IPS DF 4.7 (cell line): ENCODE measurements at regions not wholly inside any gene's neighbourhood (a gene's known extent, or its start where the extent isn't known, plus 50 kb on each side); places are given as distances from the start of the nearest gene placed in this dataset.
"Not testable (repeated sequence)": the region's sequence is repeated elsewhere in the genome, so short reads cannot be mapped to it uniquely, and the experiment has no call there.

Experiments
- DNase-seq: peaks from one replicate; pipeline ENCODE4 v3.0.0-alpha.2; 2013; ENCODE audit warnings: low spot score; ENCODE audit errors: extremely low read depth

GRCh38 chr10:21293518-21294356 lies 231.7 kb downstream of the SKIDA1 start:
- DNase-seq, result no peak

- no peak for DNase-seq
Measured at GRCh38 chr10:21292763-21293517, 232.5 kb downstream of the SKIDA1 start.

- DNase-seq, result no peak
Measured at GRCh38 chr10:21290499-21291160, 234.9 kb downstream of the SKIDA1 start.

- no peak for DNase-seq
Measured at GRCh38 chr10:21289961-21290360, 235.5 kb downstream of the SKIDA1 start.

GRCh38 chr10:21289271-21289670 lies 236.2 kb downstream of the SKIDA1 start:
- no peak for DNase-seq

- no peak for DNase-seq
Measured at GRCh38 chr10:21285742-21286331, 239.6 kb downstream of the SKIDA1 start.

GRCh38 chr10:21285207-21285606 lies 240.3 kb downstream of the SKIDA1 start:
- no peak for DNase-seq

GRCh38 chr10:21284301-21284700 lies 241.2 kb downstream of the SKIDA1 start:
- DNase-seq, result no peak

- DNase-seq, result not testable (repeated sequence)
Measured at GRCh38 chr10:21283053-21283452, 242.4 kb downstream of the SKIDA1 start.

GRCh38 chr10:21281765-21282484 lies 243.6 kb downstream of the SKIDA1 start:
- peak; percentile 90 for DNase-seq

GRCh38 chr10:21280971-21281572 lies 244.4 kb downstream of the SKIDA1 start:
- no peak for DNase-seq

GRCh38 chr10:21280037-21280436 lies 245.4 kb downstream of the SKIDA1 start:
- DNase-seq, result no peak

GRCh38 chr10:21279217-21279575 lies 246.3 kb downstream of the SKIDA1 start:
- DNase-seq, result no peak

GRCh38 chr10:21278491-21279216 lies 246.8 kb downstream of the SKIDA1 start:
- peak; percentile 93 for DNase-seq

- DNase-seq, result no peak
Measured at GRCh38 chr10:21273400-21273968, 252.0 kb downstream of the SKIDA1 start.

GRCh38 chr10:21272643-21273399 lies 252.7 kb downstream of the SKIDA1 start:
- DNase-seq, result no peak

GRCh38 chr10:21270976-21271375 lies 254.5 kb downstream of the SKIDA1 start:
- no peak for DNase-seq

GRCh38 chr10:21269289-21269688 lies 256.2 kb downstream of the SKIDA1 start:
- no peak for DNase-seq

GRCh38 chr10:21265622-21266021 lies 259.9 kb downstream of the SKIDA1 start:
- no peak for DNase-seq
